Kidney (tissue), 13 donors: ENCODE measurements at regions not wholly inside any gene's neighbourhood (a gene's known extent, or its start where the extent isn't known, plus 50 kb on each side); places are given as distances from the start of the nearest gene placed in this dataset.

Experiments
- DNase-seq, 5 donors: peaks; one replicate each; pipeline ENCODE4 v3.0.0-alpha.2; 2013 to 2020
- FAIRE-seq: peaks from 2 replicates; lab custom pipeline; 2012; peaks lifted over from hg19 to GRCh38; lab: Jason Lieb, UNC
- H3K27ac ChIP-seq, 2 donors: one replicate each; pipeline ENCODE4 v1.7.0; 2013; ENCODE audit warnings: low read depth in 2 of 2, low read length in 2 of 2, inconsistent platforms in 1 of 2
- H3K27me3 ChIP-seq: one replicate; pipeline ENCODE4 v1.7.1; 2013; ENCODE audit warnings: low read length, inconsistent platforms; ENCODE audit not compliant: control insufficient read depth, insufficient read depth
- H3K36me3 ChIP-seq, 3 donors: one replicate each; pipeline versions ENCODE4 v1.7.0 to v1.7.1; 2013; ENCODE audit warnings: low read length in 3 of 3, control low read depth in 1 of 3, inconsistent platforms in 1 of 3; ENCODE audit not compliant: insufficient read depth in 3 of 3, control insufficient read depth in 2 of 3
- H3K4me1 ChIP-seq, 3 donors: one replicate each; pipeline versions ENCODE4 v1.7.0 to v1.7.1; 2013; ENCODE audit warnings: low read length in 3 of 3, inconsistent platforms in 1 of 3, low read depth in 1 of 3; ENCODE audit not compliant: control insufficient read depth in 2 of 3, insufficient read depth in 2 of 3
- H3K4me3 ChIP-seq, 3 donors: one replicate each; pipeline versions ENCODE4 v1.7.0 to v1.8.1; 2013; ENCODE audit warnings: low read length in 3 of 3, control low read depth in 1 of 3, inconsistent platforms in 1 of 3
- H3K9ac ChIP-seq, 3 donors: one replicate each; pipeline versions ENCODE4 v1.7.0 to v1.7.1; 2013; ENCODE audit warnings: low read length in 3 of 3, control low read depth in 1 of 3, inconsistent platforms in 1 of 3
- H3K9me3 ChIP-seq, 3 donors: one replicate each; pipeline versions ENCODE4 v1.7.0 to v1.7.1; 2013; ENCODE audit warnings: low read length in 3 of 3, control low read depth in 1 of 3, inconsistent platforms in 1 of 3; ENCODE audit not compliant: control insufficient read depth in 2 of 3, insufficient read depth in 1 of 3
- CTCF ChIP-seq: IDR thresholded peaks from 3 replicates; pipeline ENCODE4 v1.5.1; 2012; ENCODE audit warnings: mild to moderate bottlenecking, moderate library complexity, borderline replicate concordance; ENCODE audit not compliant: insufficient read depth; ENCODE audit errors: extremely low read depth
- intact Hi-C: fragments of 100-400 bp; cut with DNase I; formaldehyde crosslinking; loops from one replicate; pipeline ENCODE4 v1.11.1; 2022
- donor health status: control.
- donor health status: control.
- donor health status: control.
- donor health status: control.
- donor health status: control.
- donor health status: DM: yes; HTN: yes; CAD: no.
- donor health status: Normal renal cell carcinoma (clear cell type).

- no peak for TF ChIP-seq CTCF
- FAIRE-seq: no peak
Observed at GRCh38 chr3:106420628-106421027, 551.8 kb upstream of the CBLB start.

GRCh38 chr3:106421426-106421825 is 552.6 kb upstream of the CBLB start:
- DNase-seq (no peak), FAIRE-seq (no peak)
- no peaks in the 10 kb centered on the region for H3K27me3 ChIP-seq
- H3K9me3 ChIP-seq: no peaks in the 10 kb centered on the region
- TF ChIP-seq CTCF: no peak
- H3K4me3 ChIP-seq: no peak overlapping the region
- H3K27ac ChIP-seq: no peak overlapping the region
- intact Hi-C loops: no loop called here
- no peaks in the 10 kb centered on the region for H3K36me3 ChIP-seq
- H3K9ac ChIP-seq: no peak overlapping the region
- H3K4me1 ChIP-seq: no peaks in the 10 kb centered on the region

More at GRCh38 chr3:106420628-106421027, 551.8 kb upstream of the CBLB start:
- Histone ChIP-seq H3K9me3 (no peaks in the 10 kb centered on the region), H3K27me3 (no peaks in the 10 kb centered on the region), H3K9ac (no peak overlapping the region), H3K4me1 (no peaks in the 10 kb centered on the region), H3K4me3 (no peak overlapping the region), H3K36me3 (no peaks in the 10 kb centered on the region), H3K27ac (no peak overlapping the region)
- intact Hi-C loops: no loop called here
- DNase-seq: no peak

- no peak for DNase-seq
- Histone ChIP-seq H3K9me3 (no peaks in the 10 kb centered on the region), H3K9ac (no peak overlapping the region), H3K27me3 (no peaks in the 10 kb centered on the region), H3K4me3 (no peak overlapping the region), H3K4me1 (no peaks in the 10 kb centered on the region), H3K27ac (no peak overlapping the region), H3K36me3 (no peaks in the 10 kb centered on the region)
- intact Hi-C loops: no loop called here
- FAIRE-seq: no peak
- no peak for TF ChIP-seq CTCF
Observed at GRCh38 chr3:106421909-106422308, 553.1 kb upstream of the CBLB start.
